HepG2 (cell line): ENCODE measurements at regions not wholly inside any gene's neighbourhood (a gene's known extent, or its start where the extent isn't known, plus 50 kb on each side); places are given as distances from the start of the nearest gene placed in this dataset.

ENCODE experiments used
- ATM ChIP-seq: fragments of 450-650 bp; IDR thresholded peaks from 2 replicates; pipeline ENCODE4 v1.7.1; 2017; ENCODE audit warnings: mild to moderate bottlenecking, borderline replicate concordance
- CBX5 ChIP-seq: sonication (generic); formaldehyde crosslinking; IDR thresholded peaks from 2 replicates; pipeline ENCODE4 v1.4.0; 2020; ENCODE audit warnings: missing genetic modification reagents, borderline replicate concordance
- FOSL2 ChIP-seq: sonication (generic); formaldehyde crosslinking; IDR thresholded peaks from 2 replicates; pipeline ENCODE4 v1.4.0; 2020; ENCODE audit warnings: missing genetic modification reagents
- GATA4 ChIP-seq: sonication (generic); IDR thresholded peaks from 2 replicates; pipeline ENCODE4 v1.6.1; 2016; ENCODE audit warnings: antibody characterized with exemption, low read depth, borderline replicate concordance
- GTF3A ChIP-seq: sonication (generic); formaldehyde crosslinking; conservative IDR thresholded peaks from 2 replicates; pipeline ENCODE4 v1.4.0; 2020; ENCODE audit warnings: mild to moderate bottlenecking, missing genetic modification reagents
- HNRNPH1 ChIP-seq: fragments of 200-400 bp; formaldehyde crosslinking; optimal IDR thresholded peaks from 2 replicates; pipeline ENCODE3; 2017; ENCODE audit warnings: mild to moderate bottlenecking, low read depth, low read length
- KLF16 ChIP-seq, 2 experiments: sonication (generic) in 1 of 2; formaldehyde crosslinking in 1 of 2; IDR thresholded peaks; 2 replicates each; pipeline versions ENCODE4 v1.6.1 to v1.8.0; 2016 to 2023; ENCODE audit warnings: missing genetic modification reagents in 2 of 2, missing compliant biosample characterization in 1 of 2
- RAD21 ChIP-seq: fragments of 450-650 bp; formaldehyde crosslinking; IDR thresholded peaks from 2 replicates; pipeline ENCODE4 v1.5.0; 2020; ENCODE audit warnings: mild to moderate bottlenecking
- SALL2 ChIP-seq: sonication (generic); formaldehyde crosslinking; IDR thresholded peaks from 2 replicates; pipeline ENCODE4 v1.8.1; 2023; ENCODE audit warnings: mild to moderate bottlenecking, missing genetic modification reagents, inconsistent platforms
- SP4 ChIP-seq: sonication (generic); formaldehyde crosslinking; IDR thresholded peaks from 2 replicates; pipeline ENCODE4 v1.8.1; 2023; ENCODE audit warnings: mild to moderate bottlenecking, missing genetic modification reagents
- SRF ChIP-seq: IDR thresholded peaks from 2 replicates; pipeline ENCODE4 v1.6.1; 2011; ENCODE audit warnings: mild to moderate bottlenecking, low read depth, low read length, moderate library complexity
- ZEB1 ChIP-seq: IDR thresholded peaks from 2 replicates; pipeline ENCODE4 v1.6.1; 2012; ENCODE audit warnings: mild to moderate bottlenecking, low read depth, inconsistent platforms; ENCODE audit not compliant: insufficient replicate concordance
- ZMYM4 ChIP-seq: sonication (generic); formaldehyde crosslinking; IDR thresholded peaks from 2 replicates; pipeline ENCODE4 v1.8.1; 2023; ENCODE audit warnings: mild to moderate bottlenecking, missing genetic modification reagents
- ZNF12 ChIP-seq: sonication (generic); formaldehyde crosslinking; IDR thresholded peaks from 2 replicates; pipeline ENCODE4 v1.5.0; 2020; ENCODE audit warnings: missing genetic modification reagents
- ZNF224 ChIP-seq: sonication (generic); formaldehyde crosslinking; IDR thresholded peaks from 2 replicates; pipeline ENCODE4 v1.5.0; 2020; ENCODE audit warnings: mild to moderate bottlenecking, missing genetic modification reagents
- ZNF432 ChIP-seq: sonication (generic); formaldehyde crosslinking; IDR thresholded peaks from 2 replicates; pipeline ENCODE4 v1.5.0; 2020; ENCODE audit warnings: missing genetic modification reagents, mild to moderate bottlenecking, borderline replicate concordance
- ZNF619 ChIP-seq: sonication (generic); formaldehyde crosslinking; IDR thresholded peaks from 2 replicates; pipeline ENCODE4 v1.4.0; 2020; ENCODE audit warnings: mild to moderate bottlenecking, missing genetic modification reagents
- ZNF75D ChIP-seq: sonication (generic); formaldehyde crosslinking; IDR thresholded peaks from 2 replicates; pipeline ENCODE4 v1.8.1; 2023; ENCODE audit warnings: missing genetic modification reagents, mild to moderate bottlenecking, borderline replicate concordance
- ZNF83 ChIP-seq: sonication (generic); formaldehyde crosslinking; IDR thresholded peaks from 2 replicates; pipeline ENCODE4 v1.4.0; 2020; ENCODE audit warnings: missing genetic modification reagents, mild to moderate bottlenecking, borderline replicate concordance
- TF ChIP-seq, protein P1 (sequence below): sonication (generic); formaldehyde crosslinking; IDR thresholded peaks from 2 replicates; pipeline ENCODE4 v1.4.0; 2020; ENCODE audit warnings: missing genetic modification reagents
- TF ChIP-seq, protein P2 (sequence below): sonication (generic); formaldehyde crosslinking; IDR thresholded peaks from 2 replicates; pipeline ENCODE4 v1.5.0; 2020; ENCODE audit warnings: mild to moderate bottlenecking, low read depth, missing genetic modification reagents, borderline replicate concordance
- TF ChIP-seq, protein P3 (sequence below): sonication (generic); formaldehyde crosslinking; IDR thresholded peaks from 2 replicates; pipeline ENCODE4 v1.4.0; 2020; ENCODE audit warnings: mild to moderate bottlenecking, low read depth, missing genetic modification reagents
- TF ChIP-seq, protein P4 (sequence below): sonication (generic); formaldehyde crosslinking; IDR thresholded peaks from 2 replicates; pipeline ENCODE4 v1.4.0; 2020; ENCODE audit warnings: missing genetic modification reagents, borderline replicate concordance

DNA sequence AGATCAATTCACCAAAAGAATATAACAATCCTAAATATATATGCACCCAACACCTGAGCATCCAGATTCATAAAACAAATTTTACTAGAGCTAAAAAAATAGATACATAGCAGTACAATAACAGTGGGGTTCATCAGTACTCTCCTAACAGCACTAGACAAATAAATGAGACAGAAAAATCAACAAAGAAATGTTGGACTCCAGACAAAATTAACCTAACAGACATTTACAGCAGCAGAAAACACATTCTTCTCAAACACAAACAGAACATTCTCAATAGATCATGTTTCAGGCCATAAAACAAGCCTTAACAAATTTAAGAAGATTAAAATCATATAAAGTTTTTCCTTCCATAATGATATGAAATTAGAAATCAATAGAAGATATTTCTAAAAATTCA, 124.8 kb upstream of the NECTIN3 start (continued):
- TF ChIP-seq, protein P1, sequence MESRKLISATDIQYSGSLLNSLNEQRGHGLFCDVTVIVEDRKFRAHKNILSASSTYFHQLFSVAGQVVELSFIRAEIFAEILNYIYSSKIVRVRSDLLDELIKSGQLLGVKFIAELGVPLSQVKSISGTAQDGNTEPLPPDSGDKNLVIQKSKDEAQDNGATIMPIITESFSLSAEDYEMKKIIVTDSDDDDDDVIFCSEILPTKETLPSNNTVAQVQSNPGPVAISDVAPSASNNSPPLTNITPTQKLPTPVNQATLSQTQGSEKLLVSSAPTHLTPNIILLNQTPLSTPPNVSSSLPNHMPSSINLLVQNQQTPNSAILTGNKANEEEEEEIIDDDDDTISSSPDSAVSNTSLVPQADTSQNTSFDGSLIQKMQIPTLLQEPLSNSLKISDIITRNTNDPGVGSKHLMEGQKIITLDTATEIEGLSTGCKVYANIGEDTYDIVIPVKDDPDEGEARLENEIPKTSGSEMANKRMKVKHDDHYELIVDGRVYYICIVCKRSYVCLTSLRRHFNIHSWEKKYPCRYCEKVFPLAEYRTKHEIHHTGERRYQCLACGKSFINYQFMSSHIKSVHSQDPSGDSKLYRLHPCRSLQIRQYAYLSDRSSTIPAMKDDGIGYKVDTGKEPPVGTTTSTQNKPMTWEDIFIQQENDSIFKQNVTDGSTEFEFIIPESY: no peak
- TF ChIP-seq CBX5 (CRISPR knock-in tag) (no peak), GTF3A (CRISPR knock-in tag) (no peak), GATA4 (no peak), ATM (no peak), ZMYM4 (CRISPR knock-in tag) (no peak), RAD21 (CRISPR knock-in tag) (no peak), SP4 (CRISPR knock-in tag) (no peak), ZNF619 (CRISPR knock-in tag) (no peak), FOSL2 (CRISPR knock-in tag) (no peak), HNRNPH1 (no peak), ZNF83 (CRISPR knock-in tag) (no peak), ZNF224 (CRISPR knock-in tag) (no peak), ZNF432 (CRISPR knock-in tag) (no peak), ZNF12 (CRISPR knock-in tag) (no peak), ZEB1 (no peak), ZNF75D (CRISPR knock-in tag) (no peak), SRF (no peak), KLF16 (CRISPR knock-in tag; IDR thresholded peaks at IDR 0.05) (no peak), SALL2 (no peak)
- TF ChIP-seq, protein P2, sequence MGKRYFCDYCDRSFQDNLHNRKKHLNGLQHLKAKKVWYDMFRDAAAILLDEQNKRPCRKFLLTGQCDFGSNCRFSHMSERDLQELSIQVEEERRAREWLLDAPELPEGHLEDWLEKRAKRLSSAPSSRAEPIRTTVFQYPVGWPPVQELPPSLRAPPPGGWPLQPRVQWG: no peak
- TF ChIP-seq, protein P3, sequence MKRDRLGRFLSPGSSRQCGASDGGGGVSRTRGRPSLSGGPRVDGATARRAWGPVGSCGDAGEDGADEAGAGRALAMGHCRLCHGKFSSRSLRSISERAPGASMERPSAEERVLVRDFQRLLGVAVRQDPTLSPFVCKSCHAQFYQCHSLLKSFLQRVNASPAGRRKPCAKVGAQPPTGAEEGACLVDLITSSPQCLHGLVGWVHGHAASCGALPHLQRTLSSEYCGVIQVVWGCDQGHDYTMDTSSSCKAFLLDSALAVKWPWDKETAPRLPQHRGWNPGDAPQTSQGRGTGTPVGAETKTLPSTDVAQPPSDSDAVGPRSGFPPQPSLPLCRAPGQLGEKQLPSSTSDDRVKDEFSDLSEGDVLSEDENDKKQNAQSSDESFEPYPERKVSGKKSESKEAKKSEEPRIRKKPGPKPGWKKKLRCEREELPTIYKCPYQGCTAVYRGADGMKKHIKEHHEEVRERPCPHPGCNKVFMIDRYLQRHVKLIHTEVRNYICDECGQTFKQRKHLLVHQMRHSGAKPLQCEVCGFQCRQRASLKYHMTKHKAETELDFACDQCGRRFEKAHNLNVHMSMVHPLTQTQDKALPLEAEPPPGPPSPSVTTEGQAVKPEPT (CRISPR knock-in tag): no peak
- TF ChIP-seq, protein P4, sequence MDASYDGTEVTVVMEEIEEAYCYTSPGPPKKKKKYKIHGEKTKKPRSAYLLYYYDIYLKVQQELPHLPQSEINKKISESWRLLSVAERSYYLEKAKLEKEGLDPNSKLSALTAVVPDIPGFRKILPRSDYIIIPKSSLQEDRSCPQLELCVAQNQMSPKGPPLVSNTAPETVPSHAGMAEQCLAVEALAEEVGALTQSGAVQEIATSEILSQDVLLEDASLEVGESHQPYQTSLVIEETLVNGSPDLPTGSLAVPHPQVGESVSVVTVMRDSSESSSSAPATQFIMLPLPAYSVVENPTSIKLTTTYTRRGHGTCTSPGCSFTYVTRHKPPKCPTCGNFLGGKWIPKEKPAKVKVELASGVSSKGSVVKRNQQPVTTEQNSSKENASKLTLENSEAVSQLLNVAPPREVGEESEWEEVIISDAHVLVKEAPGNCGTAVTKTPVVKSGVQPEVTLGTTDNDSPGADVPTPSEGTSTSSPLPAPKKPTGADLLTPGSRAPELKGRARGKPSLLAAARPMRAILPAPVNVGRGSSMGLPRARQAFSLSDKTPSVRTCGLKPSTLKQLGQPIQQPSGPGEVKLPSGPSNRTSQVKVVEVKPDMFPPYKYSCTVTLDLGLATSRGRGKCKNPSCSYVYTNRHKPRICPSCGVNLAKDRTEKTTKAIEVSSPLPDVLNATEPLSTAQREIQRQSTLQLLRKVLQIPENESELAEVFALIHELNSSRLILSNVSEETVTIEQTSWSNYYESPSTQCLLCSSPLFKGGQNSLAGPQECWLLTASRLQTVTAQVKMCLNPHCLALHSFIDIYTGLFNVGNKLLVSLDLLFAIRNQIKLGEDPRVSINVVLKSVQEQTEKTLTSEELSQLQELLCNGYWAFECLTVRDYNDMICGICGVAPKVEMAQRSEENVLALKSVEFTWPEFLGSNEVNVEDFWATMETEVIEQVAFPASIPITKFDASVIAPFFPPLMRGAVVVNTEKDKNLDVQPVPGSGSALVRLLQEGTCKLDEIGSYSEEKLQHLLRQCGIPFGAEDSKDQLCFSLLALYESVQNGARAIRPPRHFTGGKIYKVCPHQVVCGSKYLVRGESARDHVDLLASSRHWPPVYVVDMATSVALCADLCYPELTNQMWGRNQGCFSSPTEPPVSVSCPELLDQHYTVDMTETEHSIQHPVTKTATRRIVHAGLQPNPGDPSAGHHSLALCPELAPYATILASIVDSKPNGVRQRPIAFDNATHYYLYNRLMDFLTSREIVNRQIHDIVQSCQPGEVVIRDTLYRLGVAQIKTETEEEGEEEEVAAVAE: no peak
